RCC 7860 (cell line): ENCODE measurements at regions not wholly inside any gene's neighbourhood (a gene's known extent, or its start where the extent isn't known, plus 50 kb on each side); places are given as distances from the start of the nearest gene placed in this dataset.
"Not testable (repeated sequence)": the region's sequence is repeated elsewhere in the genome, so short reads cannot be mapped to it uniquely, and the experiment has no call there.

Experiments used
- DNase-seq: peaks from one replicate; pipeline ENCODE4 v3.0.0-alpha.2; 2015; ENCODE audit warnings: low spot score
- FAIRE-seq: peaks from 2 replicates; lab custom pipeline; 2012; peaks lifted over from hg19 to GRCh38; lab: Jason Lieb, UNC

DNA sequence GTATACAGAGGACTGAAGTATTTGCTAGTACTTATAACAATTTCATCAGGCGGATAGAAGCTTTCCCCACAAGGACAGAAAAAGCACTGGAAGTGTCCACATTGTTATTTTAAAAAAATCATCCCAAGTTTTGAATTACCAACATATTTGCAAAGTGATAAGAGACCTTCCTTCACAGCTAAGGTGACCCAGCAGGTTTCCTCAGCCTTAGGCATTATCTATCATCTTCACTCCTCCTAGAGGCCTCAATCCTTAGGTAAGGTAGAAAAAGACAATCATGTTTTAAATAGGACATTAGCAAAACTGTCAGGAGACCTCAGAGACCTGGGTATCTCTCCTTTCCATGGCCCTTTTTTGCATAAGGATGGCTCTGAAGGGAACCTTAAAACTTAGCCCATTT lies 72.5 kb upstream of the CHD6 start:
- FAIRE-seq (no peak), DNase-seq (no peak)

DNA sequence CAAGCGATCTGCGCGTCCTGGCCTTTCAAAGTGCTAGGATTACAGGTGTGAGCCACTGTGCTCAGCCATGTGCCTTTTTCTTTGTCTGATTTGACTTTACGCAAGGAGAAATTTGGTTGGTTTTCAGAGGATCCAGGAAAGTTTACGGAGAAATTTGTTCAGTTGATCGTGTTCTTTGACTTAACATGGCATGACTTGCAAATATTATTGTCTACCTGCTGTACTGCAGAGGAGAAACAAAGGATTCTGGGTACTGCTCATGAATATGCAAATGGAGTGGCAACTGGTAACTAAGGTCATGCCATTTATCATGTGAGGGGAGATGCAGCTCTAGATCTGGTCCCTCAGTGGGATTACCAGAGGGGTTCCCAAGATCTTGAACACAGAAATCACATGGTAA lies 68.8 kb upstream of the CHD6 start:
- FAIRE-seq (no peak), DNase-seq (no peak)

DNA sequence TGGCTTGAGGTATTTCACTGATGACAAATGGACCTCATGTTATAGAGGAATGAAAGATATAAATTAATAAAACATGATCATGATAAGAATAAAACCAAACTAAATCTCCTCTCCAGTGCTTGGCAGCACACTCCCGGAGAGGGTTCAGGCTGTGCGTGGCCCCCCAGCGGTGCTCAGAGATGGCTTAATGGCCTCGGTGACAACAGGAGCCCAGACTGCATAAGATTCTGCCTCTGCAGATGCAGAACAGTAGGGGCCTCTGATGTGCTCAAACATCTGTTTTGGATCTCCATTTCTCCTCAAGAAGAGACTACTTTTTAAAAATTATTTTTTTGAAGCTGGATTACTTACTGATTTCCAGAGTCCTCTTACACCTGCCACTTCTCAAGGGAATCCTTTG lies 67.0 kb upstream of the CHD6 start:
- DNase-seq, FAIRE-seq: not testable (repeated sequence)

DNA sequence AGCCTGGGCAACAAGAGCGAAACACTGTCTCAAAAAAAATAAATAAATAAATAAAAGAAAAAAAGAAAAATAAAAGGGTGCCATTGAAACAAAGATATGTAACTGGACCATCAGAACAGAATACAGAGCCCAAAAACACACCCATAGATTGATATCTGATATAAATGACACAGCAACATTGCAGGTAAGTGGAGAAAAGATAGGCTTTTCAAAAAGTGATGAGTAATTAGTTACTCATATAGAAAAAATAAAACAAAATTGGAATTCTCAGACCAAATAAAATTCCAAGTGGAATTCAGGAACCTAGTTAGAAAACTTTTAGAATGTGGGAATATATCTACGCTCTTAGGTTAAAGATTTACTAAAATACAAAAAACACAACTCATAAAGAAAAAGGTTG lies 60.6 kb upstream of the CHD6 start:
- FAIRE-seq (no peak), DNase-seq (no peak)

DNA sequence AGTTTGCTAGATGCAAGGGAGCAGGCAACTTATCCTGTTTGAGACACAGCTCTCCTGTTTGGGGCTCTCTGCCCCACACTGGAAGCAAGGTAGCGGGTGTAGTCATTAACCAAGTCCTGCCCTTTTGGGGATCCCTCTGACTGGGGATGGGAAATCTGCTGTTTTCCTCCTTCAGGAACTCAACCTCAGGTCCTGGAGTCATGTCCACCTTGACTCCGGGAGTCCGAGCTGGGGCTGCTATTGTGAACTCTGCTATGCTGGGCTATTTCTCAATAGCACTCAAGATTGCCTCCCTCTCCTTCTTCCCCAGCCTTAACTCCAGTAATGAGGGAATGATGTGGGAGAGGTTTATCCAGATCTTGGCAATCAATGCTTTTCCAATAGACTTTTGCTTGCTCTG lies 54.1 kb upstream of the CHD6 start:
- DNase-seq, result no peak
- FAIRE-seq, result no peak

DNA sequence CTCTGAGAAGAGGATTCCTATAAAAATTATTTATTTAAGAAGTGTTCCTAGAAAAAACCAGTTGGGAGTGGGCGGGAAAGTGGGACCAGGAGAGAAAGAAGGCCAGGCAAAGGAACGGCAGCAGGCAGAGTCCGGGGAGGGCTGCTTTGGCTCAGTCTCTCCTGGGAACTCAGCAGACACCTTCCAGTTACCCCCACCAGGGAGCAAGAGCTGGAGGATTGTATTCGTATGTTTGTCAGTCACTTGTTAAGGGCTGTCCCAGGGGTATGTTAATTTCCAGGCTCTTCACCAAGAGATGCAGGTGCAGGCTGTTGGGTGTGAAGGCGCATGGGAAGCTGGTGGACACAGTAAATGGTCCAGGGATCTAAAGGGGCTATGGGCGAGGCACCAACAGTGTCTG lies 53.0 kb upstream of the CHD6 start:
- FAIRE-seq, result no peak
- DNase-seq, result no peak

DNA sequence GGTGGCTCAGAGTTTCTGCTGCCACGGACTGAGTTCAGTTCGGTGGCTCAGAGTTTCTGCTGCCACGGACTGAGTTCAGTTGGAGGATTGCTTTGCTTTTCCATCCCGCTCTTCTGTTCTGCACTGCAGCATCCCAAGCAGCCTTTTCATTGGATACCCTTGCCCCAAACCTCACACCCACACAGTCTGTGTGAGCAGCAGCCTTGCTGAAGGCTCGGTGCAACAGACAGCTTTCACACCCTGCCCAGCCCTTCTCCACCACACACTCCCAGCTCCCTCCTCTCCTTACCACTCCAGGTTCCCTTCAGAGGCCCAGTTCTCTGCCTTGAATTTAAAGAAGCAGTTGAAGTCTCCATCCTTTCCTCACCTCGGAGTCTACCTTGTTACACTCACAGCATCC lies 52.5 kb upstream of the CHD6 start:
- no peak for DNase-seq
- FAIRE-seq, result no peak

DNA sequence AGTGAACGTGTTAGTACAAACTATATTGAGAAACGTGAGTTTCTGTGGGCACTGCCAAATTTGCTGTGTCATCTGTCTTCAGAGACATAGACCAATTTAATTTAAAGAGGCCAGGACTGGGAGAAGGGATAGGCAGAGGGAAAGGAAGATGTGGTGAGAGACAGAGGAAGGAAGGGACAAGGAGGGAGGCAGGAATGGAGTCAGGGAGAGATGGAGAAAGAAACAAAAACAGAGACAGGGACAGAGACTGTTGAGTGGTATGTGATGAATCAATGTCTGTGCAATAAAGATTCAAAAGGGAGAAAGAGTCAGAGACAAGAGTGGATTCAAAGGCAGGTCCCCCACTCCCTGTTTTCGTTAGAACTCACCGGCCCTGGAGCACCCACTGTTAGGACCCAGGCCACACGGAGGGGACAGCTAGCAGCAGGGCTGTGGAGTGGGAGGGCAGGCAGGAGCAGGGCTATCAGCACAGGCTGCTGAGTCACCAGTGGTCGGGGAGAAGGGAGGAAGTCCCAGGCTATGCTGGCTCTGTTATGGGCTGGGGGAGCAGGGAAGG lies 51.6 kb upstream of the CHD6 start:
- FAIRE-seq (no peak), DNase-seq (no peak)

DNA sequence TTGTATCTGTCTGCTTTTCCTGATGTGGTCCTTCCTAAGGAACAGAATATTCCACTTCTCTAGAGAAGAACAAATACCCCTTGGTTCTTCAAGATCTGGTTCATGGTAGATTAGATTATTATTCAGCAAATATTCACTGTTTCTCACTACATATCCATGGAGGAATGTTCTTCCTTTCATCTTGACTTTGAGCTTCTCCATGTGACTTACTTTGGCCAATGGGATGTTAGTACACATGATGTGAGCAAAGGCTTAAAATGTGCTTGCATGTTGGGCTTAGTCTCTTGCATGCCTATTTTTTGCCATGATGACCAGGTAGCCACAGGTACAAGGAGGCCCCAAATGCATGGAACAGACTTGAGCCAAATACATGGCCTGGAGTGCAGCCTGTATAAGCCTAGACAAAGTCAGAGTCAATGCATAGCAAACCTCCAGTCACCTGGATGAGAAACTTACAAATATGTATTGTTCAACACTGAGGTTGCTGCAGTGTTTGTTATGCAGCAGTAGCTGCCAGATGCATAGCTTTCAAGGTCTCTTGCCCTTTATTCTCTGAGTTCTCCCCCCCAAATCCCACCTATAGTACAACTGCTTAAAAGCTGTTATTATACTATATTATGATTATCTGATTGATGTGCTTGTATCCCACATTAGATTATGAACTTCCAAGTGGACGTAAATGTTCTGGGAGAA lies 50.0 kb upstream of the CHD6 start:
- FAIRE-seq (no peak), DNase-seq (no peak)
